Activated effector memory CD4-positive, alpha-beta T cell treated with anti-CD3 and anti-CD28 coated beads, Interleukin-2, amount 50 U/mL, for 16 hours (primary cell): ENCODE measurements at regions not wholly inside any gene's neighbourhood (a gene's known extent, or its start where the extent isn't known, plus 50 kb on each side); places are given as distances from the start of the nearest gene placed in this dataset.

Experiments
- DNase-seq: peaks from one replicate; pipeline ENCODE4 v3.0.0-alpha.2; 2020

DNA sequence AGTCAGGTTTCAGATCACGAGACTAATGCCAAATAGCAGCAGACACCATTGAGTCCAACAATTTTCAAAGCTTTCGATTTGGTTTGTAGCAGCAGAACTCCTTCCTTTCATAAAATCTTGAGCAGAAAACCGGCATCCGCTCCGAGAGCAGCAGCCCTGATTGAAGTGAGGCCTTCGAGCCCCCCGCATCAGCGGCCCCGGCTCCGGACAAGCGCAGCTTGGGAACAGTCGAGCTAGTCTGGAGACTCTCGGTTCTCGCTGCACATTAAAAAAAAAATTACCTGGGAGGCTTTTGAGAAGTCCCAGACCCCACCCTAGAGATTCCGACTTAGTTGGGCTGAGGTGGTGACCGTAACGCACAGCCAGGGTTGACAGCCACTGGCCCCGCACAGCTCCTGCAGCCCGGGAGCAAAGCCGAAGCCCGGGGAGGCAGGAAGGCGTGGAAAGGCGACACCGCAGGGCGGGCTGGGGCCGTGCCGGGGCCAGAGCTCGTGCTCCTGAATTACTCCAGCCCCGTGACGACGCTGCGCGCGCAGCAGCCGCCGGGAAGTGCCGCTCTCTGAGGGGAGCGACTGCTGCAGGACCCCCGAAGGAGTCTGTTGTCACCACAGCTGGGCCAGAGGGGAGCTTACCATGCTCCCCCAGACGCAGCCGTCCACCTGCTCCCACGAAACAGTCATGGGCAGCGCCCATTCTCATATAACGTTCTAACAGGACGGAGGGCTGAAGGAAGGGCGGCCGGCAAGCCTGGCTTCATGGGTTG is 57.8 kb downstream of the SPATA19 start:
- no peak for DNase-seq

DNA sequence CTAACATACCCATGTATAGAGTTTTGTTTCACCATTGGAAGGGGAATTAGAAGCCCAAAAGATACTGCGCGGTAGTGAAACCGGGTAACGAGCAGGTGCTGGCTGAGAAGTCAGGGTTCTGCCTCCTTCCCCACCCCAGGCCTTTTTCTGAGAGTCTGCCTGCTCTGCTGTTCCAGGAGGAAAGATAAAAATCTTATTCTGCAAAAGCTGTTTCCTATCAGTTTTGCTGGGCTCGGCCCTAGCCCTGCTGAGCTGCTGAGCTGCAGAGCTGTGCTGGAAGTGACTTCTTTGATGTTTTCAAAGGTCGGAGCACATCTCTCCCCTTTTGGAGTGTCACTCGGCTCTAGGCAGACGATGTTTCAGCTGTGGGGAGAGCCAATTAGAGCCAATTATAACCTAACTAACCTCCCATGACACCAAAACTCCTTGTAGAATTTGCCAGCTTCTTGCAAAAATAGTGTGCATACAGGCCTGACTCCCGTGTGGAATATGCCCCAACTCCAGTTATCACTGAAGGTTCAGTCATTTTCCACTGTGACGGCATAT is 59.4 kb downstream of the SPATA19 start:
- DNase-seq = no peak

DNA sequence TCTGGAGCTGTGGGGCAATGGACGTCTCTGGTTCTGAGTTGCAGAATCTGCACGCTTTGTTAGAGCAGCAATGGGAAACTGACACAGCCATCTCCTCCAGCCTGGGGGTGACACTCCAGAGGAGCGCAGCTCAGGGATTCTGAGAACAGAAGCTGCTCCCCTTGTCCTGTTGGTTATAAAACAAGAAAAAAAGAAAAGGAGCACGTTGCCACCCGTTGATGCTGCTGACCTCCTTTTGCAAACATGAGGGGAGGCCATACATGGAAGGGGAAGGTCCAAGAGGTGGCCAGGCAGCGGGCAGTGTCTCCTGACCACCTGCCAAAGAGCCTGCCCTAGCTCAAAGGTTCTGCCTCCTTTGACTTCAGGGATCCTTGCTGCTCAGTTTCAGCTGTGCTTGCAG is 61.0 kb downstream of the SPATA19 start:
- no peak for DNase-seq

DNA sequence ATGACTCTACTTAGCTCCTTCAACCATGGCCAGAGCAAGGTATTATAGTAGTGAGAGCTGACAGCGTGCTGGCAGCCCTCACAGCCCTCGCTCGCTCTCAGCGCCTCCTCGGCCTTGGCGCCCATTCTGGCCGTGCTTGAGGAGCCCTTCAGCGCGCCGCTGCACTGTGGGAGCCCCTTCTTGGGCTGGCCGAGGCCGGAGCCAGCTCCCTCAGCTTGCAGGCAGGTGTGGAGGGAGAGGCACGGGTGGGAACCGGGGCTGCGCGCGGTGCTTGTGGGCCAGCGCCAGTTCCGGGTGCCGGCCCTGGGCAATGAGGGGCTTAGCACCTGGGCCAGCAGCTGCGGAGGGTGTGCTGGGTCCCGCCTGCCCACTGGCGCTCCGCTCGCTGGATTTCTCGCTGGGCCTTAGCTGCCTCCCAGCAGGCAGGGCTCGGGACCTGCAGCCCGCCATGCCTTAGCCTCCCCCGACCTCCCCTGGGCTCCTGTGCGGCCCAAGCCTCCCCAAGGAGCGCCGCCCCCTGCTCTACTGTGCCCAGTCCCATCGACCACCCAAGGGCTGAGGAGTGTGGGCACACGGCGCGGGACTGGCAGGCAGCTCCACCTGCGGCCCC is 63.1 kb downstream of the SPATA19 start:
- no peak for DNase-seq

DNA sequence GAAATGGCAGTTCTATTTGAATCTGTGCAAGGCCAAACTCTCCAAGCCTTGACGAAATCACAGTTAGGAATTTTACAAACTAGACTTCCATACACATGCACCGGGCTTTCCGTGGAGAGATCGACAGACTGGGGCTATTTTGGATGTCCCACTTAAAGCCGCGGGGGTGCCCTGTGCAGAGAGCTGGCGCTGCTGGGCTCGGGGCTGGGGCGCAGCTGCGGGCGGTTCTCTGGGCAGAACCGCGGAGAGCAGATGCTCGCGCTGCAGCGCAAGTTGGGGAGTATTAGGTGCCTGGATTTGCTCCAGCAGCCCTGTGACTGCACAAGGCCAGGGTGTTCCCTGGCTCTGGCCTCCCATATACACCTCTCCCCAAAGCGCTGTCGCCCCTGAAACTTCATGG is 67.2 kb downstream of the SPATA19 start:
- no peak for DNase-seq

DNA sequence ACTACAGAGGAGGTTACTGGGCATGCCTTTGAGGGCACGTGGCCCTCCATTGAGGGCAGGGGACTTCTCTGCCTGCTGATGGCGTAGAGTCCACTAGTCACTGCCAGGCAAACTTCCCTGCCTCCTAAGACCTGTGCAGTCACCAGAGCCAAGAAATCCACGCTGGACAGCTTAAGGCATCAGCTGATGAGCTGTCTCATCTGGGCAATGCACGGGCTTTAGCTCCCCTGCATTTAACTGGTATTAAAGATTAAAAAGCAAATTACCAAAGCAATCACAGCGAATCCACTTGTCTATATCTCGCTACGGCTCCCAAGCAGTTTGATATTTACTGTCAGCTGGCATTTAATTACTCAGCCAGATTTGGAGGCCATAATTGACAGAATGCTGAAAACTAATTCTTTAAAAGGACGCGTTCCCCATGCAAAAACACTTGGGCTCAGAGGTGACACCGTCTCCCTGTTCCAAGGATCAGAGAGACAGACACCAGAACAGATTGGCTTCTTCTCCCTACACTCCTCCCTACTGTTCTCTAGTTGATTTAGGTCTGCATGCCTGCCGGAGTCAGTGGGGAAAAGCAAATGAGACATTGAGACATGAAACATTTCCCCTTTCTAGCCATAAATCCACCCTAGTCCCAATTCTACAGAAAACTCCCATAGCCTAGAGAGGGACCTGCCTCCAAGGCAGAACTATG is 68.5 kb downstream of the SPATA19 start:
- DNase-seq = no peak

DNA sequence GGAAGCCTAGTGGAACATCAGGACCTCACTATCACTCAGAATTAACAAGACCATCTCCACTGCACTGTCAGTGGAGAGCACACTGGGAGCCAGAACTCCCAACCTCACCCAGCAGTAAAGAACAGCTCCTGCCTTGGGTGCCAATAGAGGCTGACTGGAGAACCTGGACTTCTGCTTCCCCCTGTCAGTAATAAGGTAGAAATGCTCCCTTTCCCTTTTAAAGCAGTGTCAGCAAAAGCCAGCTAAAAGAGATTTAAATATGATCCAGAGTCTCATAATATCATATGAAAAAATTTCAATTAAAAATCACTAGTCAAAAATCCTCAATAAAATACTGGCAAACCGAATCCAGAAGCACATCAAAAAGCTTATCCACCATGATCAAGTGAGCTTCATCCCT is 82.8 kb downstream of the SPATA19 start:
- DNase-seq = no peak

DNA sequence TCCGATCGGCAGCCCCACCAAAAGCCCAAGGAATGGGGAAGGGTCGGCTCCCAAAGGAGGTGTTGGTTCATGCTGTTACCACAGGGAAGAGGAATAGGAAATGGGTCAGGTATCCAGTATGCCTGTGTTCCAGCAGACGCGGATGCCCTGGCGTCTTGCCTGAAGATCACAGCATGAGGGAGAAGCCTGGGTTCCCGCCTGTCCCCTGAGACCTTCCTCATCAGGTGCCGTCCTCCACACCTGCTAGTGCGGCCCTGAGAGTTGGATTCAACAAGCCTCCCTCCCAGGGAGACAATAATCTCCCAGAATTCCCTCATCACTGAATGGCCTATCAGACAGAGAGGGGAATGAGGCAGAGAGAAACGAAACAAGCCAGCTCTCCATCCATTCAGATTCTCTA is 92.2 kb downstream of the SPATA19 start:
- DNase-seq = no peak

DNA sequence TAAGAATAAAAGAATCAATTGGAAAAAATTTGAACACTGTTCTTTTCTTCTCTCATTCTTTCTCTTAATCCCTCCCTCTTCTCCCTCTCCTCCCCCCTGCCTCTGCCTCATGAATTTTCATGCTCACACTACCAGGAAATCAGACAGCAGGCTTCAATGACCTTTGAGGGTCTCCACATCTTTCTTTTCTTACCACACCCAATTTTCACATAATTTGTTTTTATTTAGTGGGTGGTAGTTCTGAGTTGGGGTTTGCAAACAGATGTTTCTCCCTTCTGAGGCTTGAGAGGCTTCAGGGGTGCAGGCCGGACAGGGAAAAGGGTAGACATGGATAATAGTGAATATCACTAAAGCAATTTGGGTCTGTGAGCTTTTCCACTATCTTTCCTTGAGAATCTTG is 95.5 kb downstream of the SPATA19 start:
- DNase-seq = no peak

DNA sequence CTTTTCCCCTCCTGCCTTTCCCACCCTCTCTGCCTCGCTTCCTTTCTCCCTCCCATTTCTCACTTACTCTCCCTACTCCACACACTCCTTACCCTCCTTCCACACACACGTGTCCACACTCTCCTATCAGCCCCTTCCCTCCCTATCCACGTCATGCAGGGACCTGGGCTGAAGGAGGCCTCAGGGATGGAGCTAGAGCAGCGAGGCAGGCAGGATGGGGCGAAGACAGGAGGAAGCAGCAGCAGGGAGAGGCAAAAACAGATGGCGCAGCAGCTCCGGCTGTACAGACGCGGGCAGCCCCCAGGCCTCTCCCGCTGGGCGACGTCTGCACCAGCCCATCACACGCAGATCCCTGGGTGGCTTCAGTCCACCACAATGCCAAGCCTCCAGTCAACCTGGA is 97.9 kb downstream of the SPATA19 start:
- no peak for DNase-seq

DNA sequence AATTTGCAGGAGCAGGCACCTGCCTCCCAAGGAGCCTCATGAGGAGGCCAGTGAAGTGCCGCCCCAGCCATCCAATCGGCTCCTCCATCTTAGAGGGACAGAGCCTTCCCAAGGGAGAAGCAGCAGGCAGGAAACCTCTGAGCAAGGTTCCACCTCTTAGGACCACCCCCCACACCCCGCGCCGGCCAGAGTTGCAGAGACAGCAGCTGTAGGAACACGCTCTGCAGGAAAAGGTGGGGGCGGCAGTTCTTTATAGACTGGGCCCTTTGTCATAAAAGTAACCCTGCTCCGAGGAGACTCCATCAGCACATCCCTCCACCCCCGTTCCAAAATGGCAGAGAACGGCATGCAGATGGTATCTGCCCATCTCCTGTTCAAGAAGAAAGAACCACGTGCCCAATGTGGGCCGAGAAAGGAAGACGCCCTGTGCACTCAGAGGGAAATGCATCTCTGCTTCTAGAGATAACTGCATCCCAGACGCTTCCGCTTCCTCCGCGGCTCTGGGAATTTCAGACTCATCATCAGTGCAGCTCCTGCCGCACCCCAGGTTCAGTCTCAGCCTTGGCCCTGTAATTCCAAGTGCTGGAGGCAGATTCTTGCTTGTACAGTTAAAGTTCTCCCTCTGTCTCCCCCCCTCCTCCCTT is 98.5 kb downstream of the SPATA19 start:
- no peak for DNase-seq

DNA sequence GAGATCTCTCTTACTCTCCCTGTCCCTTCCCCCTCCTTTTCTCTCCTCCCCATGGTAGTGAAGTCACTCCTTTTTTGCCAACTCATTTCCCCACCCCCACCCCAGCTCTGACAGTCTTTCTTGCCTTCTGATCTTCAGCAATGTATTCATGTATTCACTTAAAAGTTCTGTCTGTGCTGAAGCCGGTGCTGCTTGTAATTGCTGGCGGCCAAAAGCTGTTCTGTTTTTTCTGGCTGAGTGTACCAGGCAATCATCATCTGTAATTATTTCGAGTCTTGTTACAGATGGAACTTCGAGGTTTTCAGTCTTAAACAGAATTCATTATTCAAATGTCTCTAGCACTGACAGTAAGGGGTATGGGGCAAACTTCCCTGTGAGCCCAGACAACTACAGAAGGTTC is 99.5 kb downstream of the SPATA19 start:
- no peak for DNase-seq

DNA sequence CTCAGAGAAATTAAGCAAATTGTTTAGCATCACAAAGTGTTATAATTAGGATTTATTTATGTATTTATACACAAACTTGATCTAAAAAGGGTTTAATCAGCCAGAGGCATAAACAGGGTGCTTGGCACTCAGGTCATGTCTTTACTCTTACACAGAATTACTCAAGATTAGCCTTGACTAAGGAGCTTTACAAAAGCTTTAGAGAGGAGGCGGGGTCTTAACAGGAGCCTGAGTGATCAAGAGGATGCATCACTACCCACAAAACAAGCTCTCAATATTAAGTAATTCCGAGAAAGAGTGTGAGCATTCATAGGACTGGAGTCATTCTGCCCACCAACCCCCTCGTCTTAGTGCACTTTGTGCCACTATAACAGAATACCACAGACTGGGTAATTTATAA is 103.0 kb downstream of the SPATA19 start:
- DNase-seq = no peak

DNA sequence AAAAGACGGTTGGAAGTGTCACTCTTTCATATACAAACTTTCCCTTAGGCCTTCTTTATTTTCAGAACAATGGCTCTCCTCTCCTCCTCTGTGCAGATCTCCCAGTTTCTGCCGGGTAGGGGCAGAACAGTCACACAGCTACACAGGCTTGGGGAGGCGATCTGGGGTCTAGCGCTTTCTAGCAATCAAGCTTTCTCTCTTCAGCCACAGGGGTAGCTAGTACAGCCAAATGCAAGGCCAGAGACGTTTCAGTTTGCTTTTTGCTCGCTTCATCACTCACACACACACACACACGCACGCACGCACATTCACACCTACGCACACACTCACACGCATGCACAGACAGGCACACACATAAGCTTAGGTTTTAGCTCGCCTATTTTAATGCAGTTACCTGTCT is 104.3 kb downstream of the SPATA19 start:
- no peak for DNase-seq

DNA sequence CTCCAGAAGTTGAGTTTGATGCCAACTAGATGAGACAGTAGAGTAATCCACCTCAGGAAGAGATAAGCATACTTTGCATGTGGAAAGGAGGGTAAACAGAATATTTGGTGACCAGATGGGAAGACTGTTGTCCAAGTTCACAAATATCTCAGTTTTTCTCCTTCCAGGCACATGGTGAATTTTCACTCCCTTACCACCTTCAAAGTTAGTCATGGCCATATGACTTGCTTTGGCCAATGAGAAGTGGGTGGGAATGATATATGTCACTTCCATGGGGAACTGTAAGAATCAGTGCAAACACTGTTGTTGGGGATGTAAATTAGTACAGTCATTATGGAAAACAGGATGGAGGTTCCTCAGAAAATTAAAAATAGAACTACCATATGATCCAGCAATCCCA is 105.8 kb downstream of the SPATA19 start:
- no peak for DNase-seq

DNA sequence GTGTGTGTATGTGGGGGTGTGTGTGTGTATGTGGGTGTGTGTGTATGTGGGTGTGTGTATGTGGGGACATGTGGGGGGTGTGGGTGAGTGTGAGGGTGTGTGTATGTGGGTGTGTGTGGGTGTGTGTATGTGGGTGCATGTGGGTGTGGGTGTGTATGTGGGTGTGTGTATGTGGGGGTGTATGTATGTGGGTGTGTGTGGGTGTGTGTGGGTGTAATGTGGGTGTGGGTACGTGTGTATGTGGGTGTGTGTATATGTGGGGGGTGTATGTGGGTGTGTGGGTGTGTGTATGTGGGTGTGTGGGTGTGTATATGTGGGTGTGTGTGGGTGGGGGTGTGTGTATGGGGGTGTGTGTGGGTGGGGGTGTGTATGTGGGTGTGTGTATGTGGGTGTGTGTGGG is 106.7 kb downstream of the SPATA19 start:
- no peak for DNase-seq

DNA sequence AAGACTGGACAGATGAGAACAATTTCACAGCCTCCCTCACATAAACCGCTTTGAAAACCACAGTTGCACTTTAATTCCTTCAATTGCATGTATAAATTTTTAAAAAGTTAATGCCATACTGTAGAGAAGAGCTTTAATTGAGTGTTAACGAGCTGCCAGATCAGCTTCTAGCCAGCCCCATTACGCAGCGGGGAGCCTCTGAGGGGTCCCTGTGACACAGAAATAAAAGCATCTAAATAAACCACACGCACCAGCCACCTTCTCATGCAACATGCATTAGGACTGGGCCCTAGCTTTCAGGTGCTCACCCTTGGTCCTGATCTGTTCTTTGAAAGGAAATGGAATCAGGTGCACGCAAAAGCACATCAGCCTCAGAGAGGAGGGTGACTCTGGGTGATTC is 111.7 kb downstream of the SPATA19 start:
- no peak for DNase-seq

DNA sequence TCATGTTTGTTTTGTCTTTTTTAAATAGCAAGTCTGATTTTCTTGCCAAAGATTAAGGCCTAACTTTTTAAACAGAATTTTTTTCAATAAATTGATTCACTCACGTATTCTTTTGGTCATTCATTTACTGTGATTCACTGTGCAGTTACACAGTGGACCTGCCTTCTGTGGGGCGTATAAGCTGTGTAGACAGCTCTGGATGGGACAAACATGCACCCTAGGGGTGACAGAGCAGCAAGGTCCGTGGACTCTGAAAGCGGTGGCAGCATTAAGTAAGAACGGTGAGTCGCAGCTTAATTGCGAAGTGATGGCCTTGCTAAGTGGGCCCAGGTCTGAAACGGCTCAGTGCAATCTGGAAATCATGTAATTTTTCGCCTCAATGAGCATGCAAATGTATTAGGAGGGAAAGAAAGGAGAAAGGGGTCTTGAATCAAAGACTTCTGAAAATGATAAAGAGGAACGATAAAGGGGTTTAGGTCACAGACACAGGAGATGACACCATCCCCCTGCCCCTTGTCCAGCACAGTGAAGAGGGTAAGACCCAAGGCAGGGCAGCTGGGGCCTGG is 113.1 kb downstream of the SPATA19 start:
- no peak for DNase-seq

DNA sequence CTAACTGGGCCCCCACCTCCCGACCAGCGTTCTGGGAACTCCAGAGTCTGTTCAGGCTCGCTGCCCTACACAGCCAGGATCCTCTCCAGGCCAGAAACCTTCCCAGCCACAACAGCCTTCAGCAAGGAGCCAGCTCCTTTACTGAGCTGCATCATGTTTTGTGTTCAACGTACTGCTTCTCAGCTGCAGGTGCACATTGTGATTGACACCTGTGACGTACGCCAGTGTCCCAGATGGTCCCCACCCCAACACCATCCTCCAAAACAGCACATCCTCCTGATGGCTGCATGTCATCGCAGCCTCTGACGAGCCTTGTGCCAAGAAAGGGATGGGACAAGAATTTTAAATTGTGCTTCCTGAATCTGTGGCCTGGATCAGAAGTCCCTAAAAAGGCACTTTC is 117.5 kb downstream of the SPATA19 start:
- no peak for DNase-seq

DNA sequence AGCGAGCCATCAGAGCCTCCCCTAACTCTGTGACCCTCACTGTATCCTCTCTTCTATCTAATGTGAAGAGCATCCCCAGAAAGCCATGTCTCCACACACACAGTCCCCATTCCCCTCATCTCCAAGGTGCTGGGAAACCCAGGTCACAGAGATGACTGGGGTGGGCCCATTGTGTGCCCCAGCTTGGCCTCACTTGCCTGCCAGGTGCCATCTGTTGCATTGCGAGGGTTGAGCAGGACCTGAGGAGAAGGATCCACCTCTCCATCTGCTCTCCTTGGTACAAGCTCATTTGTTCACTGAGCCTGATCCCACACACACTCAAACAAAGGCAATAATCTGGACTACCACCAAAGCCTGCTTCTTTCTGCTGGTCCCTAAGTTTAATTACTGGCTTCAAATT is 118.8 kb downstream of the SPATA19 start:
- DNase-seq = no peak

DNA sequence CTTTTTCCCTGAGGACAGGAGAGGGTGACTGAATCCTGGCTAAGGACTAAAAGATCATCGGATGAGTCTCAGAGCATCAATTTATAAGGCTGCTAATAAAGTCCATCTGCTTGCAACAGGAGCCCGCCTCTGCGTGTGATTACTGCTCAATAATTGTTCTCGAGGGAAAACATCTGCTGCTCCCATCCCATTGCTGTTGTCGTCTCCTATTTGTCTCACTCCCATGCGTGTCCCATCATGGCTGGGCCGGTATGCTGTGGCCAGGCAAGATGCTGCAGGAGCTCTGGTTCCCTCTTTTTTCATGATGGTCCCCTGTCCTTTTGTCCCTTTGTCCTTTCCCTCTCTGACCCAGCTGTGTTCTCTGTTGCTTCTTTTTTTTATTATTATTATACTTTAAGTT is 121.2 kb downstream of the SPATA19 start:
- no peak for DNase-seq

DNA sequence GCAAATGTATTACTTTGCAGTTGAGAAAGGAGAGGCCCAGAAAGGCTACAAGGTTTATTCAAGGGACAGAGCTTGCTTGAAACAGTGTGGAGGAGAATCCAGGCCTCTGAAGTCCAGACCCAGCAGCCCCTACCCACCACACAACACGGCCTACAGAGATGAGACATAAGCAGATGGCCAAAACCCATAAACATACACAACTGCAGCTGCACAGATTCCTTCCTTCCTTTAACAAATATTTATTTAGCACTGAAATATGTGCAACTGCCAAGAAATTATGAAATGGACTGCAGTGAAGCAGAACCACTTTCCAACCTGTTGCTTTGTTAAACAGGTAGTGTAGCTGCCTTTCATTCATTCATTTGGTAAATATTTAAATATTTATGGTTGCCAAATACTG is 122.3 kb downstream of the SPATA19 start:
- no peak for DNase-seq

DNA sequence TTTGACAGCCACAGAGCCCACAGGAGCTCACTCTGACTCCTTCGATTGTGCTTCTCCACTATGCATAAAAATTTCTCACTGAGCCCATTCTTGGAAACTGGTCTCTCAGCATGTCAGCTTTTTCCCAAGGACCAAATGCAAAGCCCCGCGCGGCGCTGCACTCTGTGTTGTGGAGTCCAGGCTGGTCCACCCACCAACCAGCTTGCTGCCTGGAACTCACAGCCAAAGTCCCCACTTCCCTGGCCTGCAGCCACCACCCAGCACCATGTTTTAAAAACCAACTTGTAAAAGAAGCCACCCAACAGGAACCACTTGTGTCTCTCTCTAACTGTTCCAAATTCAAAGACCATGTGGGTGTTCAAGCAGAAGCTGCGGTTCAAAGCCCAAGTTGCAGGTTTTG is 124.4 kb downstream of the SPATA19 start:
- DNase-seq = no peak
